SK-MEL-5 (cell line): ENCODE measurements at regions not wholly inside any gene's neighbourhood (a gene's known extent, or its start where the extent isn't known, plus 50 kb on each side); places are given as distances from the start of the nearest gene placed in this dataset.

Experiments used
- DNase-seq: peaks from one replicate; pipeline ENCODE4 v3.0.0-alpha.2; 2016; ENCODE audit warnings: low read depth, low spot score
- in situ Hi-C: cut with HindIII; loops from 2 replicates; pipeline ENCODE4 v1.10.0; 2016; ENCODE audit warnings: low sequenced_read_pairs, high pct_unique_total_duplicates, low pct_unique_long_range_greater_than_20kb

GRCh38 chr18:50469380-50469781, 90.5 kb upstream of the MAPK4 start:
- DNase-seq, result no peak
- in situ Hi-C loops, result no loop called here

GRCh38 chr18:50472941-50473340, 86.9 kb upstream of the MAPK4 start:
- in situ Hi-C loops, result no loop called here
- DNase-seq, result no peak

- in situ Hi-C loops, result no loop called here
- no peak for DNase-seq
Measured at GRCh38 chr18:50473881-50474280, 86.0 kb upstream of the MAPK4 start.

GRCh38 chr18:50475538-50476193, 84.2 kb upstream of the MAPK4 start:
- DNase-seq, result no peak
- in situ Hi-C loops, result no loop called here

GRCh38 chr18:50492097-50492496, 67.8 kb upstream of the MAPK4 start:
- DNase-seq, result no peak
- in situ Hi-C loops, result no loop called here

GRCh38 chr18:50494569-50494968, 65.3 kb upstream of the MAPK4 start:
- in situ Hi-C loops, result no loop called here
- no peak for DNase-seq

- in situ Hi-C loops, result no loop called here
Measured at GRCh38 chr18:50506362-50506761, 53.5 kb upstream of the MAPK4 start.

GRCh38 chr18:50507120-50507590, 52.7 kb upstream of the MAPK4 start:
- in situ Hi-C loops, result no loop called here
- DNase-seq, result peak; percentile 68

More at GRCh38 chr18:50506362-50506761, 53.5 kb upstream of the MAPK4 start:
- DNase-seq, result no peak

GRCh38 chr18:50508228-50508627, 51.7 kb upstream of the MAPK4 start:
- in situ Hi-C loops, result no loop called here
- DNase-seq, result no peak

- in situ Hi-C loops, result no loop called here
- no peak for DNase-seq
Measured at GRCh38 chr18:50509012-50509411, 50.9 kb upstream of the MAPK4 start.
